SK-N-MC (cell line): ENCODE measurements at regions not wholly inside any gene's neighbourhood (a gene's known extent, or its start where the extent isn't known, plus 50 kb on each side); places are given as distances from the start of the nearest gene placed in this dataset.

Experiments
- EZH2 ChIP-seq: fragments of 200-600 bp; sonication (generic); IDR thresholded peaks from one replicate; pipeline ENCODE4 v1.6.1; 2017; ENCODE audit warnings: antibody characterized with exemption
- POLR2AphosphoS5 ChIP-seq: IDR thresholded peaks from 2 replicates; pipeline ENCODE4 v1.6.1; 2012; ENCODE audit warnings: mild to moderate bottlenecking, low read depth, low read length, borderline replicate concordance

- TF ChIP-seq POLR2AphosphoS5, result no peak
- no peak for TF ChIP-seq EZH2
Observed at GRCh38 chr2:146363731-146364130, 1481.1 kb upstream of the ACVR2A start.
